ENCODE measurements at regions not wholly inside any gene's neighbourhood (a gene's known extent, or its start where the extent isn't known, plus 50 kb on each side); places are given as distances from the start of the nearest gene placed in this dataset.

DNA sequence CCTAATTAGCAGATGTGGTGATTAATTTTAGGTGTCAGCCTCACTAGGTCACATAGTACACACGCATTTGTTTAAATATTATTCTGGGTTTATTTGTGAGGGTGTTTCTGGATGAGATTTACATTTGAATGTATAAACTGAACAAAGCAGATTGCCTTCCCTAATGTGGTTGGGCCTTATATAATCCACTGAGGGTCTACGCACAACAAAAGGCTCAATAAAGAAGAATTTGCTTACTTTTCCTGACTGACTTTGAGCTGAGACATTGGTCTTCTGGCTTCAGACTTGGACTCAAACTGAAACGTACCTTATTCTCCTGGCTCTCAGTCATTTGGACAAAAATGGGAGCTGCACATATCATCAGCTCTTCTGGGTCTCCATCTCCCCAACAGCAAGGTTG is 1132.3 kb upstream of the FLRT2 start:
- no peak overlapping the region for H3K27ac ChIP-seq (ENCODE audit: low read depth)
- Mint-ChIP-seq H3K4me1 (peaks cover 6% of the 10 kb centered on the region; the same call in 2 of the 3 replicates), H3K27ac (no peak overlapping the region), H3K4me3 (no peak overlapping the region), H3K27me3 (ENCODE audit: insufficient read depth, low read depth, poor library complexity) (peaks cover 3% of the 10 kb centered on the region), H3K9me3 (peaks cover 14% of the 10 kb centered on the region), H3K36me3 (ENCODE audit: low read depth) (peaks cover 10% of the 10 kb centered on the region)
- H3K4me3 ChIP-seq = no peak overlapping the region
- H3K4me2 ChIP-seq = no peak overlapping the region
- H3K9me2 ChIP-seq (ENCODE audit: insufficient read depth) = no peaks in the 10 kb centered on the region
- H3K36me3 ChIP-seq (ENCODE audit: insufficient read depth) = no peaks in the 10 kb centered on the region
- H2AFZ ChIP-seq = no peak overlapping the region
- H3K79me2 ChIP-seq (replicated peaks; ENCODE audit: insufficient read depth) = no peaks in the 10 kb centered on the region
- DNase-seq (ENCODE audit: low spot score) (no peak), ATAC-seq (no peak)
- H4K20me1 ChIP-seq (replicated peaks; ENCODE audit: insufficient read depth) = no peaks in the 10 kb centered on the region
- H3K27me3 ChIP-seq (ENCODE audit: insufficient read depth) = no peaks in the 10 kb centered on the region
- H3K4me1 ChIP-seq (ENCODE audit: insufficient read depth) = no peaks in the 10 kb centered on the region
- TF ChIP-seq STAT1 (IDR thresholded peaks at IDR 0.05; ENCODE audit: unreplicated experiment) = no peak
- TF ChIP-seq EZH2 (IDR thresholded peaks at IDR 0.05; ENCODE audit: low read depth, unreplicated experiment) = no peak
- TF ChIP-seq, protein P1, sequence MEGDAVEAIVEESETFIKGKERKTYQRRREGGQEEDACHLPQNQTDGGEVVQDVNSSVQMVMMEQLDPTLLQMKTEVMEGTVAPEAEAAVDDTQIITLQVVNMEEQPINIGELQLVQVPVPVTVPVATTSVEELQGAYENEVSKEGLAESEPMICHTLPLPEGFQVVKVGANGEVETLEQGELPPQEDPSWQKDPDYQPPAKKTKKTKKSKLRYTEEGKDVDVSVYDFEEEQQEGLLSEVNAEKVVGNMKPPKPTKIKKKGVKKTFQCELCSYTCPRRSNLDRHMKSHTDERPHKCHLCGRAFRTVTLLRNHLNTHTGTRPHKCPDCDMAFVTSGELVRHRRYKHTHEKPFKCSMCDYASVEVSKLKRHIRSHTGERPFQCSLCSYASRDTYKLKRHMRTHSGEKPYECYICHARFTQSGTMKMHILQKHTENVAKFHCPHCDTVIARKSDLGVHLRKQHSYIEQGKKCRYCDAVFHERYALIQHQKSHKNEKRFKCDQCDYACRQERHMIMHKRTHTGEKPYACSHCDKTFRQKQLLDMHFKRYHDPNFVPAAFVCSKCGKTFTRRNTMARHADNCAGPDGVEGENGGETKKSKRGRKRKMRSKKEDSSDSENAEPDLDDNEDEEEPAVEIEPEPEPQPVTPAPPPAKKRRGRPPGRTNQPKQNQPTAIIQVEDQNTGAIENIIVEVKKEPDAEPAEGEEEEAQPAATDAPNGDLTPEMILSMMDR (conservative IDR thresholded peaks at IDR 0.05; ENCODE audit: low read depth in 2 of 2) = no peak
- no peak for TF ChIP-seq ZNF331 (CRISPR knock-in tag; IDR thresholded peaks at IDR 0.05; ENCODE audit: low read depth)
- TF ChIP-seq, protein P2, sequence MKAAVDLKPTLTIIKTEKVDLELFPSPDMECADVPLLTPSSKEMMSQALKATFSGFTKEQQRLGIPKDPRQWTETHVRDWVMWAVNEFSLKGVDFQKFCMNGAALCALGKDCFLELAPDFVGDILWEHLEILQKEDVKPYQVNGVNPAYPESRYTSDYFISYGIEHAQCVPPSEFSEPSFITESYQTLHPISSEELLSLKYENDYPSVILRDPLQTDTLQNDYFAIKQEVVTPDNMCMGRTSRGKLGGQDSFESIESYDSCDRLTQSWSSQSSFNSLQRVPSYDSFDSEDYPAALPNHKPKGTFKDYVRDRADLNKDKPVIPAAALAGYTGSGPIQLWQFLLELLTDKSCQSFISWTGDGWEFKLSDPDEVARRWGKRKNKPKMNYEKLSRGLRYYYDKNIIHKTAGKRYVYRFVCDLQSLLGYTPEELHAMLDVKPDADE (IDR thresholded peaks at IDR 0.05) = no peak
- H3F3A ChIP-seq (replicated peaks; ENCODE audit: low read depth) = no peaks in the 10 kb centered on the region

DNA sequence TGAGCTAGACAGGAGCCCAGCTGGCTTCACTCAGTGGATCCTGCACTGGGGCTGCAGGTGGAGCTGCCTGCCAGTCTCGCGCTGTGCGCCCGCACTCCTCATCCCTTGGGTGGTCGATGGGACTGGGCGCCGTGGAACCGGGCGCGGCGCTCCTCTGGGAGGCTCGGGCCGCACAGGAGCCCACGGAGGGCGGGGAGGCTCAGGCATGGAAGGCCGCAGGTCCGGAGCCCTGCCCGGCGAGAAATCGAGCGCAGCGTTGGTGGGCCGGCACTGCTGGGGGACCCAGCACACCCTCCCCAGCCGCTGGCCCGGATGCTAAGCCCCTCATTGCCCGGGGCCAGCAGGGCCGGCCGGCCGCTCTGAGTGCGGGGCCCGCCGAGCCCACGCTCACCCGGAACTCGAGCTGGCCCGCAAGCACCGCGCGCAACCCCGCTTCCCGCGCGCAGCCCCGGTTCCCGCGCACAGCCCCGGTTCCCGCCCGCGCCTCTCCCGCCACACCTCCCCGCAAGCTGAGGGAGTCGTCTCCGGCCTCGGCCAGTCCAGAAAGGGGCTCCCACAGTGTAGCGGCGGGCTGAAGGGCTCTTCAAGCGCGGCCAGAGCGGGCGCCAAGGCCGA is 1130.5 kb upstream of the FLRT2 start:
- H3K4me2 ChIP-seq = no peak overlapping the region
- no peak overlapping the region for H2AFZ ChIP-seq
- peaks cover 14% of the 10 kb centered on the region for H3K9me3 Mint-ChIP-seq
- peaks cover 16% of the 10 kb centered on the region for H3K4me1 Mint-ChIP-seq
- H3K27ac ChIP-seq (ENCODE audit: low read depth) = no peak overlapping the region
- no peaks in the 10 kb centered on the region for H3K79me2 ChIP-seq (replicated peaks; ENCODE audit: insufficient read depth)
- no peaks in the 10 kb centered on the region for H3F3A ChIP-seq (replicated peaks; ENCODE audit: low read depth)
- H4K20me1 ChIP-seq (replicated peaks; ENCODE audit: insufficient read depth) = no peaks in the 10 kb centered on the region
- DNase-seq (ENCODE audit: low spot score) = no peak
- H3K36me3 Mint-ChIP-seq (ENCODE audit: low read depth) = peaks cover 10% of the 10 kb centered on the region
- no peaks in the 10 kb centered on the region for H3K27me3 ChIP-seq (ENCODE audit: insufficient read depth)
- ATAC-seq = no peak
- no peak overlapping the region for H3K27ac Mint-ChIP-seq
- no peaks in the 10 kb centered on the region for H3K9me2 ChIP-seq (ENCODE audit: insufficient read depth)
- H3K4me3 Mint-ChIP-seq = no peak overlapping the region
- H3K27me3 Mint-ChIP-seq (ENCODE audit: insufficient read depth, low read depth, poor library complexity) = peaks cover 3% of the 10 kb centered on the region
- no peaks in the 10 kb centered on the region; the same call in 1 of the 2 replicates for H3K4me1 ChIP-seq (ENCODE audit: insufficient read depth)
- no peak overlapping the region for H3K4me3 ChIP-seq
- H3K36me3 ChIP-seq (ENCODE audit: insufficient read depth) = no peaks in the 10 kb centered on the region
- TF ChIP-seq ZNF114 (CRISPR knock-in tag; IDR thresholded peaks at IDR 0.05) = no peak
- TF ChIP-seq NANOG (IDR thresholded peaks at IDR 0.05; ENCODE audit: borderline replicate concordance) = no peak
- TF ChIP-seq STAT1 (IDR thresholded peaks at IDR 0.05; ENCODE audit: unreplicated experiment) = no peak
- no peak for TF ChIP-seq ZNF331 (CRISPR knock-in tag; IDR thresholded peaks at IDR 0.05; ENCODE audit: low read depth)
- TF ChIP-seq, protein P1 (conservative IDR thresholded peaks at IDR 0.05; ENCODE audit: low read depth in 2 of 2) = no peak
- TF ChIP-seq, protein P3, sequence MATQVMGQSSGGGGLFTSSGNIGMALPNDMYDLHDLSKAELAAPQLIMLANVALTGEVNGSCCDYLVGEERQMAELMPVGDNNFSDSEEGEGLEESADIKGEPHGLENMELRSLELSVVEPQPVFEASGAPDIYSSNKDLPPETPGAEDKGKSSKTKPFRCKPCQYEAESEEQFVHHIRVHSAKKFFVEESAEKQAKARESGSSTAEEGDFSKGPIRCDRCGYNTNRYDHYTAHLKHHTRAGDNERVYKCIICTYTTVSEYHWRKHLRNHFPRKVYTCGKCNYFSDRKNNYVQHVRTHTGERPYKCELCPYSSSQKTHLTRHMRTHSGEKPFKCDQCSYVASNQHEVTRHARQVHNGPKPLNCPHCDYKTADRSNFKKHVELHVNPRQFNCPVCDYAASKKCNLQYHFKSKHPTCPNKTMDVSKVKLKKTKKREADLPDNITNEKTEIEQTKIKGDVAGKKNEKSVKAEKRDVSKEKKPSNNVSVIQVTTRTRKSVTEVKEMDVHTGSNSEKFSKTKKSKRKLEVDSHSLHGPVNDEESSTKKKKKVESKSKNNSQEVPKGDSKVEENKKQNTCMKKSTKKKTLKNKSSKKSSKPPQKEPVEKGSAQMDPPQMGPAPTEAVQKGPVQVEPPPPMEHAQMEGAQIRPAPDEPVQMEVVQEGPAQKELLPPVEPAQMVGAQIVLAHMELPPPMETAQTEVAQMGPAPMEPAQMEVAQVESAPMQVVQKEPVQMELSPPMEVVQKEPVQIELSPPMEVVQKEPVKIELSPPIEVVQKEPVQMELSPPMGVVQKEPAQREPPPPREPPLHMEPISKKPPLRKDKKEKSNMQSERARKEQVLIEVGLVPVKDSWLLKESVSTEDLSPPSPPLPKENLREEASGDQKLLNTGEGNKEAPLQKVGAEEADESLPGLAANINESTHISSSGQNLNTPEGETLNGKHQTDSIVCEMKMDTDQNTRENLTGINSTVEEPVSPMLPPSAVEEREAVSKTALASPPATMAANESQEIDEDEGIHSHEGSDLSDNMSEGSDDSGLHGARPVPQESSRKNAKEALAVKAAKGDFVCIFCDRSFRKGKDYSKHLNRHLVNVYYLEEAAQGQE (IDR thresholded peaks at IDR 0.05; ENCODE audit: unreplicated experiment) = no peak
- TF ChIP-seq POLR2AphosphoS5 (IDR thresholded peaks at IDR 0.05; ENCODE audit: low read depth) = no peak
- no peak for TF ChIP-seq EZH2 (IDR thresholded peaks at IDR 0.05; ENCODE audit: low read depth, unreplicated experiment)

Data from GM23338 (cell line).